T-helper 2 cell (primary cell): ENCODE measurements at regions not wholly inside any gene's neighbourhood (a gene's known extent, or its start where the extent isn't known, plus 50 kb on each side); places are given as distances from the start of the nearest gene placed in this dataset.
A peak's percentile ranks its signal among the peaks of the same experiment; 100 is the strongest.
"Not testable (repeated sequence)": the region's sequence is repeated elsewhere in the genome, so short reads cannot be mapped to it uniquely, and the experiment has no call there.

ENCODE experiments used
- DNase-seq, 5 experiments: peaks; one replicate each; pipeline versions ENCODE4 v3.0.0 to v3.0.0-alpha.2; 2012 to 2022

DNA sequence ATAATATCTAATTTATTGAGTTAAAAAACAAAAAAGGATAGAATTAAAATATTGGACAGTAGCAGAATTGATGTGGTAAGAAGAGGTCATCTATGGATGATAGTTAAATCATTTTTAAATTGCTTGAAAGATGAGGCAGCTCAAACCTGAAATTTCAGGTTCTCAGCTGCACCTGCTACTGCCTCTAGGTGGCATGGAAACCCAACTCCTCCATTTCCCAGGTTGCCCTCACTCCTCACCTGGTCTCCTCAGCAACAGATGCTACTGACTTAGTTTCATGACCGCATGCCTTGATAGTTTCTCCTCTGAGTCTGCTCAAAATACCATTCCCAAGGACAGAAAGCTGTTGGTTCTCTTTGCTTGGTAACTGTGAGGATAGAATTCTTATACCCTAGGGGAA, 148.1 kb downstream of the ABHD5 start:
- DNase-seq: no peak

DNA sequence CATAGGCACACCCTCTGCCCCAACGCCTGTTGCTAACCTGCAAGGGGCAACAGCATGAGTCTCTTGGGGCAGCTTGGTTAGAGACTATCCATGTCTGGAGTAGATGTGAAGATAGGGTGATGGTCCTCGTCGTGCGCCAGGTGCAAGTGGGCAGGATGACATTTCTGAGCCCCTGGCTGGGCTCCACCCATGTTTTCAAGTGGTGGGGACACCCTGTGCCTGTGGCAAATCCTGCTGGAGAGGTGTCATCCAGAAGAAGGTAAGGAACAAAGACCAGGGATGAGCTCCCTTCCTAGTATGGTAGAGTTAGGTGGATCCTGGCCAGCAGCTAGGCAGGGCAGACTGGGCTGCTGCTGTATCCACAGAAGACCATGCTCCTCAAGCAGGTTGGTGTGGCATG, 152.6 kb downstream of the ABHD5 start:
- DNase-seq: no peak

DNA sequence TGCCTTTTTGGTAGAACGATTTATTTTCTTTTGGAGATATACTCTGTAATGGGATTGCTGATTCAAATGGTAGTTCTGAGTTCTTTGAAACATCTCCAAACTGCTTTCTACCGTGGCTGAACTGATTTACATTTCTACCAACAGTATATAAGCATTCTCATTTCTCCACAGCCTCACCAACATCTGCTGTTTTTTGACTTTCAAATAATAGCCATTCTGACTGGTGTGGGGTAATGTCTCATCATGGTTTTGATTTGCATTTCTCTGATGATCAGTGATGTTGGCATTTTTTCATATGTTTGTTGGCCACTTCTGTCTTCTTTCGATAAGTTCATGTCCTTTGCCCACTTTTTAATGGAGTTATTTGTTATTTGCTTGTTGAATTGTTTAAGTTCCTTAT, 154.0 kb downstream of the ABHD5 start:
- no peak for DNase-seq

DNA sequence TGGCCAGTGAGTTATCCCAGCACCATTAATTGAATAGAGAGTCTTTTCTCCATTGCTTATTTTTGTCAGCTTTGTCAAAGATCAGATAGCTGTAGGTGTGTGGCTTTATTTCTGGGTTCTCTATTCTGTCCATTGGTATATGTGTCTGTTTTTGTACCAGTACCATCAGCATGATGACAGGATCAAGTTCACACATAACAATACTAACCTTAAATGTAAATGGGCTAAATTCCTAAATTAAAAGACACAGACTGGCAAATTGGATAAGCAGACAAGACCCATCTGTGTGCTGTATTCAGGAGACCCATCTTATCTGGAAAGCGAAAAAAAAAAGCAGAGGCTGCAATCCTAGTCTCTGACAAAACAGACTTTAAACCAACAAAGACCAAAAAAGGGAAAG, 154.8 kb downstream of the ABHD5 start:
- not testable (repeated sequence) for DNase-seq

DNA sequence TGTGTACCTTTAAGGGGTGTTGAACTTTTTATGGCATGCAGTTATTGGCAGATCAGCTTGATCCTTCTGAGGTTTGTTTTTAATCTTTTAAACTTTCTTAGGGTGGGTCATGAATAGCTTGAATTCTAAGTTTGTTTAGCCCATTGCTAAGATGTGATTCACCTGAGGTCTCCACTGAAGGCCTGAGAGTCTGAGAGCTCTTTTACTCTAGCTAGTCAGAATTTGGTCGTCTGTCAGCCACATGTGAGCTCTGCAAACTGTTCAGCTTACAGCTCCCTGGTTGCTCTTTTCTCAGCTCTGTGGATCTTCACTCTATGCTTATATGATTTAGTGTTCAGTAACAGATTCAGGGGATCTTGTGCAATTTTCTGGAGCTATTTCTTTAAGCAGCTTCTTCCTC, 161.3 kb downstream of the ABHD5 start:
- no peak for DNase-seq

DNA sequence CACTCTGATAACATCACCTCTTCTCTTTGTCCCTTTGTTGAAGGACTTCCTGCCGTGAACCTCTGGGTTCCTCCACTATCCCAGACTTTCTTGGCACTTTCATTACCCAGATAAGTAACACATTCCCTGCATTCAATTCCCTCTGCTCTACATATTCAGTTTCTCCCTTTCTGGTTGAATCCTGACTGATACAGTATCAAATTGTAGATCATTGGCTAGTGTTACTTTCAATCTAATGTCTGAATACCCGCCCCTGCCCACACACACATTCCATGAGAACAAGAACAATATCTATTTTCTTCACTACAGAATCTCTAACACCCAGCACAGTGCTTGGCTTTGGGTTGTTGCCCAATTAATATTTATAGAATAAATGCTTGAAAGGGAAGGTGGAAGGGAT, 163.5 kb downstream of the ABHD5 start:
- no peak for DNase-seq

DNA sequence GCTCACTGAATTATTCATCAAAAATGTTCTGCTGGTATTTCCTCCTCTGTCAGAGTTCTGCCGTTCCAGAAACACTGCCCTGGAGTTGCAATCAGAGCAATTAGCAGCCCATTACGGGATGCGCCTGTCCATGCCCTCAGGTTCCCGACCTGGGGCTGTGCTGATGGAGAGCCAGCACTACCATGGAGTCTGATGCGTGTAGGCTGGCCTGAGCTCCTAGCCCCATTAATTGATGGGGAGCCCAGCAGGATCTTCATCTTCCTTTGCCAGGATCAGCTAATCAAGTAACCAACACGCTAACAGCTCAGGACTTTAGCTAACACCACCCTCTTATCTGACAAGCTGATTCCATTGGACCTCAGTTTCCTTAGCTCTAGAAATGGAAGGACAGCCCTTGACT, 164.2 kb downstream of the ABHD5 start:
- no peak for DNase-seq

DNA sequence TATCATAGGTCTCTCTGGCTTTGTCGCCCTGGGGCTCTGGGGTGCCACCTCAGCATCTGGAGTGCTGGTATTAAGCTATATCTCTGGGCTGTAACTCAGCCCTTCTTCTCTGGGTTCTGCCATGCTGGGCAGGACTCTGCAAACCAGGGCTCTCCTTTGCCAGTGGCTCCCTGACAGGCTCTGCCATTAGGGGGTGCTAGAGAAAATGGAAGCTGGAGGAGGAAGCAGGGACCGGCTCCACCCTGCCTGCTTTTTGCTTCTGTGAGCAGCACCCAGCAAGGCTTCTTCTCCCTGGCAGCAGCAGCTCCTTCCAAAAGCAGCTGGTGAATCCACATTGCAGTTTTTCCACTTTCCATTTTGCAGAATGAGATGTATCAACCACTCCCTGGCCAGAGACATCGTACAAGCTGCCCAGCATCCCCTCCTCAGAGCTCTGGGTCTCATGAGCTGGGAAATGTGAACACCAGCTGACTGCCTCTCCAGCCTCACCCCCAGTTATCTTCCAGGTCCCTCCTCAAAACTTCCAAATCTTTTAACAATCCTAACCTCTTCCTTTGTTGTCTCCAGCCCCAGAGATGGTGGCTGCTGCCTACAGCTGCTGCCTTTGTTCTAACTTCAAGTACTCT, 165.0 kb downstream of the ABHD5 start:
- DNase-seq: peak in 1 of 5 experiments; percentile 27

DNA sequence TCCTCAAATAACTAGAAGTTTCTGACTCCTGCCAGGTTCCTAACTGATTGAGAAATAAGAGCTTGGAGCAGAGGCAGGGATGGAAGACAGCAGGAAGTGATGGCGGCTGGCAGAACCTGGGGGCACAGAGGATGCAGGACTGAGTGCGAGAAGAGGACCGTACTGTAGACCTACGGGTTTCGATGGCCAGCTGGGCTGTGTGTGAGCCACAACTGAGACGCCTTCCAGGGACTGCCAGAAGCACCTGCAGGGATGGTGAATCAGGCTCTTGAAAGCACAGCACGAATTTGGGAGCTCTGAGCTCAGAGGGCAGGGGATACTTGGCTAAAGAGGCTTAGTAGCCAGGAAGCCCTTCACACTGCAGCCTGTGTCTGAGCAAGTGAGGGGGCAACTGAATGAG, 165.6 kb downstream of the ABHD5 start:
- DNase-seq: no peak

DNA sequence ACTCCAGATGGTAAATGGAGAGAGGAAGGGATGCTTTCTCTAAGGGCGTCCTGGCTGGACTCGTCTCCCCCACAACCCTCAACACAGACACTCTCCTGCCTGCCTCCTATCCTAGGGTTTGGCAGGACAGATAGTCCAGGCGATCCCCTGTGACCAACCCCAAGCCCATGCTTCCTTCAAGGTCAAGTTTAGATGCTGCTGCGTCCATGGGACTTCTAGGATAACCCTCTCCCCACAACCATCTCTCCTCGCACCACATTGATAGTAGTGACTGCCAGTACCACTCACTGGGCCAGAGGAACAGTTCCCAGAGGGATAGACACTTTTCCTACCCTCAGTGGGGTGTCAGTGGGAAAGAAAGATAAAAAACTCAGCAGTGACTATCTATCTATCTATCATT, 166.0 kb downstream of the ABHD5 start:
- DNase-seq: no peak

DNA sequence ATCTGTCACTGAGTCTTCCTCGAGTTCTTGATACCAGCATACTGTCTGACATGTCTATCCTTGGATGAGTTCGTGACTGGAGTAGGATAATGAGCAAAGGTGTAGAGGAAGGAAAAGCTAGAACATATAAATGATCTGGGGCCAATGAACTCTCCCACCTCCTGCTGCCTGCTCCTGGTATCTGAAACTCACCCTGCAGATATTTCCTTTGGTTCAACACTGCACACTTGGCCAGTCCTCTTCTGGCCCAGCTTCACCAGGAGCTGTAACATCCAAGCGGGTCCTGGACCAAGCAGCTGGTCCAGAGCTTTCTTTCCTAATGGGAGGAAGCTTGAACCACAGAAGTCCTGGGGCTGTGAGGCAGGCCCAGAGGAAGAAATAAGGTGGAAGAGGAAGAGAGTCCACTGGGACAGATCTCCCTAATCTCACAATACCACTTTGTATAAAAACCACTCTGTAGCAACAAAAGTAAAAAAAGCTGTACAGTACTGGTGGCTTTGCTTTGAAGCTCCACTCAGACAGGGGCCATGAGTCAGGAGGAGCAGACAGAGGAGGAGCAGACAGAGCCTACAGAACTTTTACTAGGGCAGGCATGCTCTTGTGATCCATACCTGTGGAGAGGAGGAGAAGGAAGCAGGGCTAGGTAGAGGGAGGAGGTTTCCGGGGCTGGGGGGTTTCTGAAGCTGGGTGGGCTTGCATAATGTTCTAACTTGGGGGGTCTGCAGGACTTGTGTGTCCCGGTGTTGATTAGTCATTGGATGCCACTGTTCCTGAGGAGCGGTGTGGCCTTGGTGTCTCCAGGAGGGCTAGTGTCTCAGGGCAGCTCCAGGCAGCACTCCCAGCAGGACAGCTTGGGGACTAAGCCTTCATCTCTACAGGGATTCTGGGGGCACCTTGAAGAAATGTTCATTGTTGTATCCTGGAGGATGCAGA, 166.9 kb downstream of the ABHD5 start:
- DNase-seq: no peak

DNA sequence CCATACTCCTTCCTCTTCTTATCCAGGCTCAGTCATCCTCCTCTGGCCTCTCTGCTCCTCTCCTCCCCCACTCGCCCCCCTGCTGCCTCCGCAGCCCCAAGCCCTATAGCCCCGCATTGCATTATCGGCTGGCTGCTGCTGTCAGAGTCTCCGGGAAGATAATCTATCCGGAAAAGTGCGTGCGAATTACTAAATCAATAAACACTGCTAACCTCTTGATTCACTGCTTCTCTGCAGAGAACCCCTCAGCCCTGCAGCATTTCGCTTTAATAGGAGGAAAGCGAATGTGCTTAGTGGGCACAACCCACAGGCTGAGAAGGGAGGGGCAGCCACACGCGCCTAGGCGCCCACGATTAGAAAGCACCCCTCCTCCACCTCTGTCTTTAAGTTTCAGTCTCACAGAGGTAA, 167.6 kb downstream of the ABHD5 start:
- DNase-seq: no peak

DNA sequence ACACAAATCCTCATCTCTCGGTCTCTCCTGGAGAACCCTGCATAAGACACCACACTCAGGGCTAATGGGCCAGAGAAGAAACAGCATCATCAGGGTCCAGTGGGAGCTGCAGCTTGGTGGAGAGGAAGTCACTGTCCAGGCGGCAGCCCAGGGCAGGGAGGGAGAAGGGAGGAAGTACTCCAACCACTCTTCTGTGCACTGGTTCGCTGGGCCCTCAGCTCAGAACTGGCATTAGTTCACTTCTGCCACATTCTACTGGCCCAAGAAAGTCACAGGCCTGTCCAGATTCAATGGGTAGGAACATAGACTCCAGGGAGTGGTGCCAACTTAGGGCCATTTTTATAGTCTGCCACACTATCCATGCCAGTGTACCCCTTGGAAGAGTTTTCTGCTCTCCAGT, 169.0 kb downstream of the ABHD5 start:
- no peak for DNase-seq

DNA sequence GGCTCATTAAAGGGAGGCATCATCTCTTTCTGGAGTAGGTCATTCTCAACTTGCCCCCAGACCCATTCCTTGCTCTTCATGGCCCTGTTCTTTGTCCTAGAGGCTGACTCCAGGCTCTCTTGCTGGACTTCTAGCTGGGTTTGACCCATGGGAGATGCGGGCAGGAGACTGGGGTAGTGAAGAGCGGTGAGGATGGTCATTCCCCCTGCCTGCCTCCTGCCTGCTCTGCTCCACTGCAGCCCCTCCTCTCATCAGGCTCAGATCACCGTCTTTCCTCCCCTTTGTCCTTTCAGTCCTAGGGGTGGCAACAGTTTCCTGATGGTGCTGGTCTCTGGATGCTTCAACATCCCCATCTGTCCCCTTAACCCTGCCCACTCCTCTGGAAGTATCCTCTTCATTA, 170.9 kb downstream of the ABHD5 start:
- no peak for DNase-seq

DNA sequence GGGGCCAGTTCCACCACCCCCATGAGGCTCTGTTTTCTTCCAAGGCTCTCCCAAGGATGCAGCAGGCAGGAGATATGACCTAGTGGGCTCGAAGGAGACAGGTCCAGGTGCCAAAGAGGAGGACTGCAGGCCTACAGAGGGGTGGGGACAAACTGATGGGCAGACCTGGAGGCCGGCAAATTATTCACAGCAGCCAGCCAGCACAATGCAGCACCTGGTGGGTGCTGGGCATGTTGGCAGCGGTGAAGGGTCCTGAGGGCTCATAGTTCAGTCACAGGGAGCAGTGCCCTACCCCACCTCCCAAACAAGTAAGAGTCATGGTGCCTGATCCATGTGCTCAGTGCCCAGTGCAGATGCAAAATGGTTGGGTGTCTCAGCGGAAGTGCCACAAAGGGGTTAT, 171.7 kb downstream of the ABHD5 start:
- no peak for DNase-seq

DNA sequence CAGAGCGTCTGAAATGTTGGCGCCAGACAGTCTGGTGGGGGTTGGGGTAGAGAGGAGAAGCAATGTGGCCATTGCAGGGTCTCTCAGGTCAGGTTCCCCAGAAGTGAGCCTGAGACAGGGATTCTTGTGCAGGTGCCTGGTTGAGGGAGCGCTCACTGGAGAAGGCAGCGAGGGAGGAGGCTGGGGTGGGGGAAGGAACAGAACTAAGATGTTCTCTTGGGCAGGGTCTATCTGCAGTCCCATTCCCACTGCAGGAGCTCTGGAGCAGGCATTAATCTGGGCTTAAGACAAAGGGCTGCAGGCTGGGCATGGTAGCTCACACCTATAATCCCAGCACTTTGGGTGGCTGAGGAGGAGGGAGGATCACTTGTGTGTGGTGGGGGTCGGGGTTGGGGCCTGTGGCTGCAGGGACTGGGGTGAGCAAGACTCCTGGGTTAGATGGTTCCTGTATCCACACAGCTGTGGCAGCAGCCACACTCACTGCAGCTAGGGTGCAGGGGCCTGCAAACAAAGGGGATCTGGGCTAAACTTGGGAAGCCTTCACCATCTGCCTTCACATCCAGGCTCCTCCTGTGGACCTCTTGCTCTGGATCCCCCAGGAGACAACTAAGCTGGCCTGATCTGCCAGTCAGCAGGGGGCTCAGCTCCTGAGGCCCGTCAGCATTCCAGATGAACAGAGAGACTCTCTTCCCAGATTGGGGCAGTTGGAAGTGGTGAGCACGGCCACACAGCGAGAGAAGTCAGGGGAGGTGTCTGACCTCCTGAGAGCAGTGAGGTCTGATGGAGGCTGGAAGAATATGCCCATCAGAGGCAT, 172.5 kb downstream of the ABHD5 start:
- DNase-seq: no peak

DNA sequence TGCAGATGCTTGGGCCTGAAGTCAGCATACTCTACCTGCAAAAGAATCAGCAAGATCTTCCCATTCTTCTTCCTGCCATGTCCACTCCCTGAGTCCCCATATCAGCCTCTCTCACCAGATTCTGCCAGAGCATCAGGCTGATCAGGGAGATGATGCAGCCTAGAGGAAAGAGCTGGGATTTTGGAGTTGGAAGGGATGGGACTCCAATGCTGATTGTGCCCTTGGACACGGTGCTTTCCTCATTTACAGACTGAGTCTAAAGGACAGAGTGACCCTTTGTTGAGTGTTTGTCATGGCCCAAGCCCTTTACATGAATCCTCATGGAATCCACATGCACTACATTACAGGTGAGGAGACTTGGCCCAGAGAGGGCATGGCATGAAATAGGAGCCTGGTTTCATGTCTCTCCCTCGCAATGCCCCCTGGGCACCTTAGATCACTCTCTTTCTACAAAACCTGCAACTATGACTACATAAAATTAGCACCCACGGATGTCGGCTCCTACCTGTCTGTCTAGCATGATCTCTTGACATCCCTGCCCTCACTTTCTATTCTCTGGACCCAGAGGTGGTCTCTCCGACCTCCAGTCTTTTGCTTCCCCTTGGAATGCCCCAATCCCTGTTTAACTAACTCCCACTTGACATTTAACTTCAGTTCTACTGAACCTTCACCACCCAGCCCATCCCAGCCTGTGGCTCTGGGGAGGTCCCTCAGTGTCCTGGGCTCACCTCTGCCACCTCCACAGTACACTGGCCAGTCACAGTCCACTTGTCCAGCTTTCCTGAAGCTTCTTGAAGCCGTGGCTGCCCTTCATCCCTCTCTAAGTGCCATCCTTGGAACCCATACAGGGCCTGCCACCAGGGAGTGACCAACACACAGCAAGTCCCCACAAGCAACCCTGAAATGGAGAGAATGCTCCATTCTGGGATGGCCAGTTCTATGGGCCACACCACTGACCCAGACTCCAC, 173.5 kb downstream of the ABHD5 start:
- DNase-seq: no peak

DNA sequence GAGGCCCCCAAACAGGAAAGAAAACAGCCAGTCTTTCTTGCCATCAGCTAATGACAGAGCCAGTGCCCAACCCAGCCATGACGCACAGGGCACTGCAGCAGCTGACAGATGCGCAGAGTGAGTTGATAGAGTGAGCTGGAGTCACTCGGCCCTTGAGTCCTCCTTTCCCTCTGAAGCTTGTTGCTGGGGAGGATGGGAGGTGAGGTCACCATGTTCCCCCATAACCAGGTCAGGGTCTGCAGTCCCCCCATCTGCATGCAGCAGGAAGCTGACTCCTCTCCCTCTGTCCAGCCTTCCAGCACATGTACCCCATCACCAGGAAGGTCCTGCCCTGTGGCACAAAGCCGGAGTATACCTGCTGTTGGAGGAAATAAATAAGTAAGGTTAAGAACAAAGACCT, 174.6 kb downstream of the ABHD5 start:
- no peak for DNase-seq

DNA sequence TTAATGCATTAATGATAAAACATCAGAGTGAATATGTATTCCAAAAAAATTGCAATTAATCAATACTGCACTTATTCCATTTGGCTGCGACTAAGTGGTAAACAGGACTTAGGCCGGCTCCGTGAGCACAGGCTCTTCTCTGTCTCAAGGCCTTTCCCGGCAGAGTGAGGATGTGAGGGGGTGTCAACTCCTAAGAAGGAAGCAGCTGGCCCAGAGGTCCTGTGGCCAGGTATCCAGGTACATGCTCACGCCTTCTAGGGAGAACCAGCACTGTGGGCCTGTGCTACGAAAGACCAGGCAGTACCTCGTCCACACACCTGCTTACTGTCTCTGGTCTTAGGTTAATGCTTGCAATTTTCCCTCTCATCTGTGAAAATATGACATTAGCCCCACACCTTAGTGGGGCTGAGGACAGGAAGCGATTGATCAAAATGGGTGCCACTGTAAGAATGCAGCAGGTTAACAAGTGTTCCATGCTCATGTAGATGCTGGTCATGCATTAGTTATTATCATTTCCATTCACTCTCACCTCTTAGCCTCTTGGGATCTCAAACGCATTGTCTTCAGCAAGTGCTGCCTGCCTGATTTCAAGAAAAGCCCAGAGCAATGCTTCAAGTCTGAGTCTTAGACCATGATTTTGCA, 175.3 kb downstream of the ABHD5 start:
- DNase-seq: no peak

DNA sequence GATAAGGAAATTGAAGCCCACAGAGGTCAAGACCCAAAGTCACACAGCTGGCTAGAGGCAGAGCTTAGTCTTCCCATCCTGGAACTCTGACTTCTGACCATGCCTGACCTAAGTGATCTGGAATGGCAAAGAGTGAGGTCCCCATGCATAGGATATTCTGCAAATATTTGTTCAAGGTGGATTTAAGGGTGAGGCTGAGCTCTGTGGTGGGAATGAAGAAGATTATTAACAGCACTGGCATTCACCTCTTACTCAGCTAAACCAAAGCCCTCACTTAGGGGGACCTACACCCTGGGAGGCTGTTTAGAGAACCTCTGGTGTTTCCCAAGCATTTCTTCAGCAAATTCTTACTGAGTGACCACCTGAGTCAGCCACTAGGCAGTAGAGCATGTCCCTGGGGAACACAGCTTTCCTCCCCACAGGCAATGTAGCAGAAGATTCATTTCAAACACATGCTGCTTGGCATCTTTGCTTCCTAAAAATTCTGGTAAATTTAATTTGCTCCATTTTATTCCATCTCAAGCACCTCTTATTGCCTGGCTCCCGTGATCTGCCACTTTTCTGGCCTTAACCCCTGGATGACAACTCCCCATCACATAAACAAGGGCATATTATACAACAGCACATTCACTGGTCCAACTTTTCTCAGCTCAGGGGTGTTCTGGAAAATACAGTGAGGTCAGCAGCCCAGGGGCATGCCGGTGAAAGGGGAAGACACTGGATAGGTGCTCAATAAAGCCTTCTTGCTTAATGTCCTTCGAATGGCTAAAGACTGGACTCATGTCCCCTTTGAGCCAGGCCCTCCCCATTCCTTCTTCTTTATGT, 176.0 kb downstream of the ABHD5 start:
- no peak for DNase-seq
